ENCODE measurements at regions not wholly inside any gene's neighbourhood (a gene's known extent, or its start where the extent isn't known, plus 50 kb on each side); places are given as distances from the start of the nearest gene placed in this dataset.

- TF ChIP-seq, protein P1, sequence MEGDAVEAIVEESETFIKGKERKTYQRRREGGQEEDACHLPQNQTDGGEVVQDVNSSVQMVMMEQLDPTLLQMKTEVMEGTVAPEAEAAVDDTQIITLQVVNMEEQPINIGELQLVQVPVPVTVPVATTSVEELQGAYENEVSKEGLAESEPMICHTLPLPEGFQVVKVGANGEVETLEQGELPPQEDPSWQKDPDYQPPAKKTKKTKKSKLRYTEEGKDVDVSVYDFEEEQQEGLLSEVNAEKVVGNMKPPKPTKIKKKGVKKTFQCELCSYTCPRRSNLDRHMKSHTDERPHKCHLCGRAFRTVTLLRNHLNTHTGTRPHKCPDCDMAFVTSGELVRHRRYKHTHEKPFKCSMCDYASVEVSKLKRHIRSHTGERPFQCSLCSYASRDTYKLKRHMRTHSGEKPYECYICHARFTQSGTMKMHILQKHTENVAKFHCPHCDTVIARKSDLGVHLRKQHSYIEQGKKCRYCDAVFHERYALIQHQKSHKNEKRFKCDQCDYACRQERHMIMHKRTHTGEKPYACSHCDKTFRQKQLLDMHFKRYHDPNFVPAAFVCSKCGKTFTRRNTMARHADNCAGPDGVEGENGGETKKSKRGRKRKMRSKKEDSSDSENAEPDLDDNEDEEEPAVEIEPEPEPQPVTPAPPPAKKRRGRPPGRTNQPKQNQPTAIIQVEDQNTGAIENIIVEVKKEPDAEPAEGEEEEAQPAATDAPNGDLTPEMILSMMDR (IDR thresholded peaks at IDR 0.05; ENCODE audit: borderline replicate concordance, control extremely low read depth, extremely low read depth, insufficient read depth, missing control alignments): no peak
- in situ Hi-C loops (cut with MboI; ENCODE audit: low sequenced_read_pairs, unreplicated experiment): no loop called here
- no peak for DNase-seq (ENCODE audit: low spot score)
Measured at GRCh38 chr3:35223632-35224394, 415.5 kb upstream of the ARPP21 start.

GRCh38 chr3:35224565-35225295 lies 414.6 kb upstream of the ARPP21 start:
- no peak for DNase-seq (ENCODE audit: low spot score)
- in situ Hi-C loops (cut with MboI; ENCODE audit: low sequenced_read_pairs, unreplicated experiment): no loop called here
- TF ChIP-seq, protein P1 (IDR thresholded peaks at IDR 0.05; ENCODE audit: borderline replicate concordance, control extremely low read depth, extremely low read depth, insufficient read depth, missing control alignments): no peak

- TF ChIP-seq, protein P1 (IDR thresholded peaks at IDR 0.05; ENCODE audit: borderline replicate concordance, control extremely low read depth, extremely low read depth, insufficient read depth, missing control alignments): no peak
- DNase-seq (ENCODE audit: low spot score): no peak
- in situ Hi-C loops (cut with MboI; ENCODE audit: low sequenced_read_pairs, unreplicated experiment): no loop called here
Measured at GRCh38 chr3:35241236-35241635, 398.1 kb upstream of the ARPP21 start.

GRCh38 chr3:35254917-35255316 lies 384.4 kb upstream of the ARPP21 start:
- TF ChIP-seq, protein P1 (IDR thresholded peaks at IDR 0.05; ENCODE audit: borderline replicate concordance, control extremely low read depth, extremely low read depth, insufficient read depth, missing control alignments): no peak
- no peak for DNase-seq (ENCODE audit: low spot score)
- in situ Hi-C loops (cut with MboI; ENCODE audit: low sequenced_read_pairs, unreplicated experiment): no loop called here

DNA sequence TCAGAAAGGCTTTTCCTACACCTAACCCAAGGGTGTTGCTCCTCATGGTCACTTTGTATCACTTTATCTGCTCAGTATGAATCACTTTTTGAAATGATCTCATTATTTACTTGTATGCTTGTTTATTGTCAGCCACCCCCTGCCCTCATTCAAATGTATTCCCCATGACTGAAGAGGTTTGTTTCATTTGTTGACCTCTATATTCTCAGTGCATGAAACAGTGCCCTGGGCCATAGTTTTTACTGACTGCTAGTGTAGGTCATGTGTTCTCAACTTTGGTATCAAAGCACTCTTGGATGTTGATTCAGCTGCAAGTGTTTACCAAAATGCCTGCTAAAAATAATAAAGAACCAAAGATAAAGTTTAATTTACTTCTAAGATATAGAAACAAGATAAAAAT lies 381.7 kb upstream of the ARPP21 start:
- TF ChIP-seq, protein P1 (IDR thresholded peaks at IDR 0.05; ENCODE audit: borderline replicate concordance, control extremely low read depth, extremely low read depth, insufficient read depth, missing control alignments): no peak
- in situ Hi-C loops (cut with MboI; ENCODE audit: low sequenced_read_pairs, unreplicated experiment): no loop called here
- no peak for DNase-seq (ENCODE audit: low spot score)

GRCh38 chr3:35262406-35262805 lies 376.9 kb upstream of the ARPP21 start:
- TF ChIP-seq, protein P1 (IDR thresholded peaks at IDR 0.05; ENCODE audit: borderline replicate concordance, control extremely low read depth, extremely low read depth, insufficient read depth, missing control alignments): no peak
- no peak for DNase-seq (ENCODE audit: low spot score)
- in situ Hi-C loops (cut with MboI; ENCODE audit: low sequenced_read_pairs, unreplicated experiment): no loop called here
